ENCODE measurements at regions not wholly inside any gene's neighbourhood (a gene's known extent, or its start where the extent isn't known, plus 50 kb on each side); places are given as distances from the start of the nearest gene placed in this dataset.

DNA sequence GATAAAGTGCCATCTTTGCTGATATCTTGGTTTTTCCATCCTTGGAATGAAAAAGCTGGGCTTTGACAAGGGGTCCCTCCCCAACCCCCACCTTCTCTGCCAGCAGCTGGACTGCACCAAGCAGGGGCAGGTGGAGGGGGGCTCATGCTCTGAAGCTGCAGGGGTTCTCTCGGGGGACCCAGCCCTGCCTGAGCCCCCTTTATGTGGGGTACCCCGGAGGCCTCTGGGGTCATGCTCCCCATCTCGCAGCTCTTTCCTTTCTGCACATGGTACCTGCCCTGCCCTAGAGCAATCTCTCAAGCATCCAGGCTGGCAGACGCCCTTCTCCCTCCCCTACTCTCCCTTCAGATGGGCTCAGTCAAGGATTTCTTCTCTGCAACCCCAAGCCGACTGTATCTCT, 146.7 kb upstream of the PTPN1 start:
- intact Hi-C loops (cut with micrococcal nuclease), result no loop called here
- H3K9me3 ChIP-seq (ENCODE audit: control insufficient read depth in 2 of 3, low read length in 3 of 3), result no peaks in the 10 kb centered on the region
- H3K4me3 ChIP-seq (ENCODE audit: low read length), result no peak overlapping the region
- H3K27ac Mint-ChIP-seq, result no peak overlapping the region
- H3K27me3 Mint-ChIP-seq, result peaks cover 0 to 11% (median 4%) of the 10 kb centered on the region in 5 donors
- no peak overlapping the region for H3K27ac ChIP-seq (ENCODE audit: low read depth, low read length)
- POLR2A ChIA-PET, result no interaction called here
- H3K9me3 Mint-ChIP-seq, result peaks cover 0 to 2% (median 0%) of the 10 kb centered on the region in 11 donors
- ATAC-seq (no peak), DNase-seq (no peak)
- CTCF ChIA-PET, result interaction anchor here (0.6 kb wide), 1 partner anchor 1741 kb away, joined by 3 read pairs; no protein-coding TSS in a partner anchor
- H3K4me1 Mint-ChIP-seq, result peaks cover 5 to 30% (median 12%) of the 10 kb centered on the region in 7 donors
- peaks cover 0 to 4% of the 10 kb centered on the region in 2 donors for H3K4me1 ChIP-seq (ENCODE audit: control insufficient read depth in 2 of 2, insufficient read depth in 2 of 2, low read length in 2 of 2)
- H3K36me3 ChIP-seq (ENCODE audit: control insufficient read depth in 2 of 3, insufficient read depth in 3 of 3, low read length in 3 of 3), result no peaks in the 10 kb centered on the region
- no peaks in the 10 kb centered on the region for H3K36me3 Mint-ChIP-seq
- no peak overlapping the region for H3K4me3 Mint-ChIP-seq
- H3K27me3 ChIP-seq (ENCODE audit: control insufficient read depth in 2 of 2, insufficient read depth in 2 of 2, low read length in 2 of 2), result no peaks in the 10 kb centered on the region

DNA sequence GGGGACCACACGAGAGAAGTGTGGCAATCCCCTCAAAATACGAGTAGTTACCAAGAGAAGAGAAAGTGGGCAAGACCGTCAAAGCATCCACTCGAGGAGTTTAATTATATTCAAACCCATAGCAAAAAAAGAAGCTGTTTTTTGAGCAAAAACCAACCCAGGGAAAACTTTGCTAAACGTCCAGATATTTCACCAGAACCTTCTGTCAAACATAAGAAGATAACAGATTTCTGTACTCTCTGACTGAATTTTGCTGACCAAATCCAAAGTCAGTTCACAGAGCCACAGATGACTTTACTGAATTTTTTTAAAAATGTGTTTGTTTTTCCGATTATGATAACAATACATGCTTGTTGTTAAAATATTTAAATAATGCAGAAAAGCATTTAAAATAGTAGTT, 145.6 kb upstream of the PTPN1 start:
- peaks cover 0 to 14% (median 4%) of the 10 kb centered on the region in 5 donors for H3K27me3 Mint-ChIP-seq
- Histone ChIP-seq H3K4me3 (ENCODE audit: low read length) (no peak overlapping the region), H3K36me3 (ENCODE audit: control insufficient read depth in 2 of 3, insufficient read depth in 3 of 3, low read length in 3 of 3) (no peaks in the 10 kb centered on the region), H3K9me3 (ENCODE audit: control insufficient read depth in 2 of 3, low read length in 3 of 3) (no peaks in the 10 kb centered on the region), H3K27me3 (ENCODE audit: control insufficient read depth in 2 of 2, insufficient read depth in 2 of 2, low read length in 2 of 2) (no peaks in the 10 kb centered on the region), H3K4me1 (ENCODE audit: control insufficient read depth in 2 of 2, insufficient read depth in 2 of 2, low read length in 2 of 2) (peaks cover 0 to 4% of the 10 kb centered on the region in 2 donors), H3K27ac (ENCODE audit: low read depth, low read length) (no peak overlapping the region)
- DNase-seq (no peak), ATAC-seq (no peak)
- H3K27ac Mint-ChIP-seq, result no peak overlapping the region
- ChIA-PET CTCF (no interaction called here), POLR2A (no interaction called here)
- H3K4me1 Mint-ChIP-seq, result peaks cover 5 to 29% (median 12%) of the 10 kb centered on the region in 7 donors
- peaks cover 0 to 2% (median 0%) of the 10 kb centered on the region in 11 donors for H3K9me3 Mint-ChIP-seq
- no peak overlapping the region for H3K4me3 Mint-ChIP-seq
- H3K36me3 Mint-ChIP-seq, result no peaks in the 10 kb centered on the region
- intact Hi-C loops (cut with micrococcal nuclease), result no loop called here

DNA sequence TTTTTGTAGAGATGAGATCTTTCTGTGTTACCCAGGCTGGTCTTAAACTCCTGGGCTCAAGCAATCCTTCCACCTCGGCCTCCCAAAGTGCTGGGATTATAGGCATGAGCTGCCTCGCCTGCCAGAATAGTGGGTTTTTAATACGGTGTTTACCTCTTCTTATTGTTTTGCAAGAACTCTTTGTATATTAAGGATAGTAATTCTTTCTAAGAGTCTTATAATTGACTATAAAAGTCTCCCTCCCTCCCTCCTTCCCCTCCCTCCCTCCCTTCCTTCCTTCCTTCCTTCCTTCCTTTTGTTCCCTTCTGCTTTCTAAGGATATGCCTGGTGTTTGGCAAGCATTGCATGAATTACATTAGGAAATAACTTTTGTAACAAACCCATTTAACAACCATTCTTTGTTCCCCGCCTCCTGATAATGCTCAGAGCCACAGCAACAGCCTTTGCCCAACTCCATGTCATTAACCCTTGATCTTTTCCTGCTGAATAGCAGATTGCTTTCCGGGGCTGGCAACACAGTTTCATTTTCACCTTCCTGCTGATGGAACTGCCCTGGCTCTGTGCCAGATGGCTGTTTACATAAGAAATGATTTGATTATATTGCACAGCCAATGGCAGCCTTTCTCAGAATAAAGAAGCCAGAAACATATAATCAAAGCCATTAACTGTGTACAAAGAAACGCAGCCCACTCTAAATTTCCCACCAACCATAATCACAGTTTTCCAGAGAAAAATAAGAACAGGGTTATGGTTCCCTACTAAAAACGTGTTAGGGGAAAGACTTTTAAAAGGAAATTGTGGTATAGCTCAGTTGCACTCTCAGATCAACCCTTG, 143.7 kb upstream of the PTPN1 start:
- POLR2A ChIA-PET, result no interaction called here

DNA sequence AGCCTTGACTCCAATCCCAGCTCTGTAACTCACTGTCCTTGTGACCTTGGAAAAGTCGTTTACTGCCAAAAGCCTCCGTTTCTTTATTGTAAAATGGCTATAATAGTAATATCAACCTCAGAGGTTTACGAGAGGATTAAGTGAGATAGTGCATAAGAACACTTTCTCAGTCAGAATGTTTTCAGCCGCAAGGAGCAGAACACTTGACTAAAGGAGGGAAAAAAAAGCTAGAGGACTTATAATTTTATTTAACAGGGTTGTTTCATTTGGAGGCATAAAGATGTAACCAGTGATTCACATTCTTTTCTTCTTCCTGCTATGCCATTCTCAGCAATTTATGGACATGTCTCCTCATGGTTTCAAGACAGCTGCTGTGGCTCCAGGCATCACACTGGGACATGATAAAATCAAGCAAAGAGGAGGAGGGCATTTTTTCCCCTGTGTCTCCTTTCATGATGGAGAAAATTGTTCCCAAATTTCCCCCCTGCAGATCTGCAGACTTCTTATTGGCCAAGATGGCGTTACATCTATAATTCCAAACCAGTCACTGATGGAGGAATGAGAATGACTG, 143.0 kb upstream of the PTPN1 start:
- intact Hi-C loops (cut with micrococcal nuclease), result no loop called here
- peak overlapping the region in 2 of 10 donors; percentile 13 to 61 for H3K4me3 Mint-ChIP-seq
- H3K9me3 Mint-ChIP-seq, result peaks cover 0 to 2% (median 0%) of the 10 kb centered on the region in 11 donors
- no peak for ATAC-seq
- peaks cover 5 to 31% (median 12%) of the 10 kb centered on the region in 7 donors for H3K4me1 Mint-ChIP-seq
- ChIA-PET CTCF (no interaction called here), POLR2A (no interaction called here)
- peaks cover 0 to 14% (median 4%) of the 10 kb centered on the region in 5 donors for H3K27me3 Mint-ChIP-seq
- H3K36me3 Mint-ChIP-seq, result no peaks in the 10 kb centered on the region
- no peak overlapping the region for H3K27ac ChIP-seq (ENCODE audit: low read depth, low read length)
- no peak for DNase-seq
- H3K4me1 ChIP-seq (ENCODE audit: control insufficient read depth in 2 of 2, insufficient read depth in 2 of 2, low read length in 2 of 2), result peaks cover 0 to 4% of the 10 kb centered on the region in 2 donors
- H3K27me3 ChIP-seq (ENCODE audit: control insufficient read depth in 2 of 2, insufficient read depth in 2 of 2, low read length in 2 of 2), result no peaks in the 10 kb centered on the region
- no peak overlapping the region for H3K27ac Mint-ChIP-seq
- H3K36me3 ChIP-seq (ENCODE audit: control insufficient read depth in 2 of 3, insufficient read depth in 3 of 3, low read length in 3 of 3), result no peaks in the 10 kb centered on the region
- no peak overlapping the region for H3K4me3 ChIP-seq (ENCODE audit: low read length)
- H3K9me3 ChIP-seq (ENCODE audit: control insufficient read depth in 2 of 3, low read length in 3 of 3), result no peaks in the 10 kb centered on the region

More for the DNA sequence above, 143.7 kb upstream of the PTPN1 start:
- H3K27me3 ChIP-seq (ENCODE audit: control insufficient read depth in 2 of 2, insufficient read depth in 2 of 2, low read length in 2 of 2), result no peaks in the 10 kb centered on the region
- H3K4me3 ChIP-seq (ENCODE audit: low read length), result no peak overlapping the region
- H3K9me3 Mint-ChIP-seq, result peaks cover 0 to 2% (median 0%) of the 10 kb centered on the region in 11 donors
- H3K27ac Mint-ChIP-seq, result peak overlapping the region in 3 of 9 donors; percentile 14 to 75 (median 29)
- peak overlapping the region in 7 of 10 donors; percentile 2 to 68 (median 27) for H3K4me3 Mint-ChIP-seq
- H3K9me3 ChIP-seq (ENCODE audit: control insufficient read depth in 2 of 3, low read length in 3 of 3), result no peaks in the 10 kb centered on the region
- peaks cover 0 to 4% of the 10 kb centered on the region in 2 donors for H3K4me1 ChIP-seq (ENCODE audit: control insufficient read depth in 2 of 2, insufficient read depth in 2 of 2, low read length in 2 of 2)
- ATAC-seq (peak; percentile 18), DNase-seq (peak in 7 of 9 donors; percentile 14 to 51 (median 39))
- CTCF ChIA-PET, result no interaction called here
- no peaks in the 10 kb centered on the region for H3K36me3 Mint-ChIP-seq
- intact Hi-C loops (cut with micrococcal nuclease), result no loop called here
- peaks cover 0 to 14% (median 4%) of the 10 kb centered on the region in 5 donors for H3K27me3 Mint-ChIP-seq
- no peaks in the 10 kb centered on the region for H3K36me3 ChIP-seq (ENCODE audit: control insufficient read depth in 2 of 3, insufficient read depth in 3 of 3, low read length in 3 of 3)
- peaks cover 5 to 29% (median 12%) of the 10 kb centered on the region in 7 donors for H3K4me1 Mint-ChIP-seq
- H3K27ac ChIP-seq (ENCODE audit: low read depth, low read length), result no peak overlapping the region

DNA sequence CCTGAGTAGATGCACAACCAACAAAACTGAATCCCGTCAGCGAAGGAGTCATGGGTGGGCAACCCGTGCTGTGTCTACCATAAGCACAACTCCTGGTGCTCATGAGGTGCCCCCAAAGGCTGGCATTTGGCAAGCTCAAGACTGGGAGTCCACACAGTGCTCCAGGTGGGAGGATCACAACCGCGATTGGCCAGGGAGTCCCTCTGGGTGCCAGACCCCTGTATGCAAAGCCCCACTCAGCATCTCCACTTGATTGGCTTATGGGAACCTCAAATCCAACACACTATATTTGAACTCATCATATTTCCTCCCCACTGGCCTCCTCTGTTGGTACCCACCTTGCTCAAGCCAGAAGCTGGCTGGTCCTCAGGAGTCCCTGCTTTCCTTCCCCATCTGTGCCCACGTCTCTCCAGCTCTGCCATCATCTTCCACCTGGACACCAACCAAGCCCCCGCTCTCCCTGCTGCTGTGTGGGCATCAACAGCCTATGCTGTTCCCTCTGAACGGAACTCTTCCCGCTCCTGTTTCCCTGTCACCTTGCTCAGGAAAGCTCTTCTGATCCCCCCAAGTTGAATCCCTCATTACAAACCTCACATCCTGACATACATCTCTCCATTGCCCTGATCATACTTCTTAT, 142.3 kb upstream of the PTPN1 start:
- Histone ChIP-seq H3K27me3 (ENCODE audit: control insufficient read depth in 2 of 2, insufficient read depth in 2 of 2, low read length in 2 of 2) (no peaks in the 10 kb centered on the region), H3K9me3 (ENCODE audit: control insufficient read depth in 2 of 3, low read length in 3 of 3) (no peaks in the 10 kb centered on the region), H3K36me3 (ENCODE audit: control insufficient read depth in 2 of 3, insufficient read depth in 3 of 3, low read length in 3 of 3) (no peaks in the 10 kb centered on the region), H3K4me1 (ENCODE audit: control insufficient read depth in 2 of 2, insufficient read depth in 2 of 2, low read length in 2 of 2) (peaks cover 0 to 4% of the 10 kb centered on the region in 2 donors), H3K4me3 (ENCODE audit: low read length) (no peak overlapping the region), H3K27ac (ENCODE audit: low read depth, low read length) (no peak overlapping the region)
- Mint-ChIP-seq H3K4me3 (peak overlapping the region in 1 of 10 donors; percentile 2), H3K9me3 (peaks cover 0 to 2% (median 0%) of the 10 kb centered on the region in 11 donors), H3K36me3 (no peaks in the 10 kb centered on the region), H3K27me3 (peaks cover 0 to 14% (median 4%) of the 10 kb centered on the region in 5 donors), H3K27ac (peak overlapping the region in 2 of 9 donors; percentile 1 to 3), H3K4me1 (peaks cover 5 to 31% (median 12%) of the 10 kb centered on the region in 7 donors)
- no peak for DNase-seq
- no peak for ATAC-seq
- intact Hi-C loops (cut with micrococcal nuclease), result no loop called here
- ChIA-PET CTCF (no interaction called here), POLR2A (no interaction called here)

DNA sequence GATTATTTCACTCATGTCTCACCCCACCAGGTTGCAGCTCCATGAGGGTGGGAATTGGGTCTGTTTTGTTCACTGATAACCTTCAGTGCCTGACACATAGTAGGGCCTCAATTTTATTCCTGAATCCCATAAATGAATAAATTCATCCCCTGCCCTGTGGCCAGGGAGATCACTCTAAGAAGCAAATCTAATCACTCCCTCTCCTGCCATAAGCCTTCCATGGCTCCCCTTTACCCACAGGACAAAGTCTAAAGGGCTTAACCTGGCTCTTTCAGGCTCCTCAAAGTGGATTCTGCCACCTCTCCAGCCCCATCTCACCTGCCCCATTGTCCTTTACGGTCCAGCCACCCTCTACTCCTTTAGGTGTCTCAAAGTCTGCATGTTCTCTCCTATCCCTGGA, 141.8 kb upstream of the PTPN1 start:
- H3K9me3 ChIP-seq (ENCODE audit: control insufficient read depth in 2 of 3, low read length in 3 of 3), result no peaks in the 10 kb centered on the region
- Mint-ChIP-seq H3K9me3 (peaks cover 0 to 2% (median 0%) of the 10 kb centered on the region in 11 donors), H3K27ac (peak overlapping the region in 3 of 9 donors; percentile 1 to 50 (median 3)), H3K27me3 (peaks cover 0 to 14% (median 4%) of the 10 kb centered on the region in 5 donors), H3K4me3 (peak overlapping the region in 1 of 10 donors; percentile 2), H3K36me3 (no peaks in the 10 kb centered on the region), H3K4me1 (peaks cover 5 to 28% (median 12%) of the 10 kb centered on the region in 7 donors)
- DNase-seq (no peak), ATAC-seq (no peak)
- no peaks in the 10 kb centered on the region for H3K27me3 ChIP-seq (ENCODE audit: control insufficient read depth in 2 of 2, insufficient read depth in 2 of 2, low read length in 2 of 2)
- no peaks in the 10 kb centered on the region for H3K36me3 ChIP-seq (ENCODE audit: control insufficient read depth in 2 of 3, insufficient read depth in 3 of 3, low read length in 3 of 3)
- H3K4me3 ChIP-seq (ENCODE audit: low read length), result no peak overlapping the region
- intact Hi-C loops (cut with micrococcal nuclease), result no loop called here
- peaks cover 0 to 4% of the 10 kb centered on the region in 2 donors for H3K4me1 ChIP-seq (ENCODE audit: control insufficient read depth in 2 of 2, insufficient read depth in 2 of 2, low read length in 2 of 2)
- ChIA-PET CTCF (no interaction called here), POLR2A (no interaction called here)
- no peak overlapping the region for H3K27ac ChIP-seq (ENCODE audit: low read depth, low read length)
